Prostate gland (tissue), 2 donors: ENCODE measurements at regions not wholly inside any gene's neighbourhood (a gene's known extent, or its start where the extent isn't known, plus 50 kb on each side); places are given as distances from the start of the nearest gene placed in this dataset.
A peak's percentile ranks its signal among the peaks of the same experiment; 100 is the strongest.

Experiments used
- DNase-seq: peaks from one replicate; pipeline ENCODE4 v3.0.0-alpha.2; 2019; ENCODE audit warnings: low spot score
- H3K27ac ChIP-seq, 2 donors: fragments of 200-600 bp; sonication (generic); 2 replicates each; pipeline ENCODE4 v1.5.1; 2017 to 2019
- H3K27me3 ChIP-seq: fragments of 200-600 bp; sonication (generic); replicated peaks from 2 replicates; pipeline ENCODE4 v1.5.1; 2019; ENCODE audit not compliant: insufficient read depth
- H3K36me3 ChIP-seq, 2 donors: fragments of 200-600 bp; sonication (generic); 1 replicate in 1 of 2; 2 replicates in 1 of 2; pipeline versions ENCODE4 v1.5.1 to v1.8.1; 2017 to 2019
- H3K4me1 ChIP-seq: fragments of 200-600 bp; sonication (generic); replicated peaks from 2 replicates; pipeline ENCODE4 v1.5.1; 2019
- H3K4me3 ChIP-seq, 2 donors: fragments of 200-600 bp; sonication (generic); 2 replicates each; pipeline ENCODE4 v1.5.1; 2017 to 2019
- H3K9me3 ChIP-seq: fragments of 200-600 bp; sonication (generic); 2 replicates; pipeline ENCODE4 v1.5.1; 2017
- POLR2A ChIP-seq: fragments of 450-650 bp; IDR thresholded peaks from one replicate; pipeline ENCODE4 v1.6.1; 2016; ENCODE audit warnings: antibody characterized with exemption, mild to moderate bottlenecking
- POLR2AphosphoS5 ChIP-seq: sonication (generic); formaldehyde crosslinking; IDR thresholded peaks from one replicate; pipeline ENCODE4 v1.6.1; 2017; ENCODE audit warnings: antibody characterized with exemption
- WGBS: methylation state at CpG from one replicate; pipeline ENCODE4 v1.1.5; 2018; 5-methylcytosine and 5-hydroxymethylcytosine counted together
- intact Hi-C: fragments of 100-400 bp; cut with DNase I; formaldehyde crosslinking; loops from one replicate; pipeline ENCODE4 v1.14.2; 2022
- TF ChIP-seq, protein P1 (sequence below), 4 experiments: fragments of 200-600 bp in 2 of 4; fragments of 450-650 bp in 2 of 4; sonication (generic) in 2 of 4; IDR thresholded peaks; 1 replicate in 3 of 4; 2 replicates in 1 of 4; pipeline ENCODE4 v1.5.1; 2016 to 2019; ENCODE audit warnings: antibody characterized with exemption in 4 of 4, mild to moderate bottlenecking in 2 of 4, moderate library complexity in 2 of 4

DNA sequence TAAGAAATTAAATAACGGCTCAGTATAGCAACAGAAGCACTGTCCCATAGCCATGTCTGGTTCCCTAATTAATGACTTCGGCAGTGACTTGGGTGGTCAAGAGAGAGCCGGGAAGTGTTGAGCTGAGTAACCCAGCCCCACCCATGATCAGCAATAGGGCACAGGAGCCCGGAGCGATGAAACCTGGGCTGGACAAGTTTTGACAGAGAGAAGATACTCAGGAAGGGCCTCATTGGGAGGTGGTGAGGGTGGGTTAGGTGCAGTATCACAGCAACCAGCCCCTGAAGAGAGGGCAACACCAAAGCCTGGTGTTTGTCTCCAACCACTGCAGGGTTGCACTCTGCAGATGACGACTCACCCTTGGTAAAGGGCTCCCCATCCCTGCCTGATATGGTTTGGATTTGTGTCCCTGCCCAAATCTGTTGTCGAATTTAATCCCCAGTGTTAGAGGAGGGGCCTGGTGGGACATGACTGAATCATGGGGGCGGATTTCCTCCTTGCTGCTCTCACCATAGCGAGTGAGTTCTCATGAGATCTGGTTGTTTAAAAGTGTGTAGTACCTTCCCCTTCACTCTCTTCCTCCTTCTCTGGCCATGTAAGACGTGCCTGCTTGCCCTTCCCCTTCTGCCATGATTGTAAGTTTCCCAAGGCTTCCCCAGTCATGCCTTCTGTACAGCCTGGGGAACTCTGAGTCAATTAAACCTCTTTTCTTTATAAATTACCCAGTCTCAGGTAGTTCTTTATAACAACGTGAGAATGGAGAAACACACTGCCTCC lies 124.9 kb upstream of the MED13L start:
- intact Hi-C loops: no loop called here

DNA sequence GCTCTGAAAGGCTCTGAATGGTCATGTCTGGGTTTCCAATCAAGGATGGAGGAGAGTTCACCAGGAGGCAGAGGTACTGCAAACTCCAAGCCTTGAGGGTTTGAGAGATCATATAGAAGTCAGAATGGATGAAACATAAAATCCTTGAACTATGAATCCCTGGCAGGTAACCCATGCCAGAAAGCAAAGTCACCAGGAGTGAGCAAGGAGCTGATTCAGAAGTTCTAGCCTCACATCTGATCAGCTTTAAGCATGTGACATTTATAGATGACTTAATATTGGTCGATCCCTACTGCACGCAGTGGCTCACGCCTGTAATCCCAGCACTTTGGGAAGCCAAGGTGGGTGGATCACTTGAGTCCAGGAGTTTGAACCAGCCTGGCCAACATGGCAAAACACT lies 126.1 kb upstream of the MED13L start:
- Histone ChIP-seq H3K27ac (no peak overlapping the region), H3K9me3 (no peaks in the 10 kb centered on the region), H3K4me1 (peaks cover 7% of the 10 kb centered on the region), H3K4me3 (no peak overlapping the region), H3K27me3 (no peaks in the 10 kb centered on the region), H3K36me3 (no peaks in the 10 kb centered on the region)
- intact Hi-C loops: no loop called here
- TF ChIP-seq POLR2A: no peak
- TF ChIP-seq, protein P1, sequence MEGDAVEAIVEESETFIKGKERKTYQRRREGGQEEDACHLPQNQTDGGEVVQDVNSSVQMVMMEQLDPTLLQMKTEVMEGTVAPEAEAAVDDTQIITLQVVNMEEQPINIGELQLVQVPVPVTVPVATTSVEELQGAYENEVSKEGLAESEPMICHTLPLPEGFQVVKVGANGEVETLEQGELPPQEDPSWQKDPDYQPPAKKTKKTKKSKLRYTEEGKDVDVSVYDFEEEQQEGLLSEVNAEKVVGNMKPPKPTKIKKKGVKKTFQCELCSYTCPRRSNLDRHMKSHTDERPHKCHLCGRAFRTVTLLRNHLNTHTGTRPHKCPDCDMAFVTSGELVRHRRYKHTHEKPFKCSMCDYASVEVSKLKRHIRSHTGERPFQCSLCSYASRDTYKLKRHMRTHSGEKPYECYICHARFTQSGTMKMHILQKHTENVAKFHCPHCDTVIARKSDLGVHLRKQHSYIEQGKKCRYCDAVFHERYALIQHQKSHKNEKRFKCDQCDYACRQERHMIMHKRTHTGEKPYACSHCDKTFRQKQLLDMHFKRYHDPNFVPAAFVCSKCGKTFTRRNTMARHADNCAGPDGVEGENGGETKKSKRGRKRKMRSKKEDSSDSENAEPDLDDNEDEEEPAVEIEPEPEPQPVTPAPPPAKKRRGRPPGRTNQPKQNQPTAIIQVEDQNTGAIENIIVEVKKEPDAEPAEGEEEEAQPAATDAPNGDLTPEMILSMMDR (IDR thresholded peaks at IDR 0.05): no peak
- no peak for TF ChIP-seq POLR2AphosphoS5
- no peak for DNase-seq
- 98% methylated on average over 3 of the region's 3 CpGs for WGBS

More for the DNA sequence above, 124.9 kb upstream of the MED13L start:
- Histone ChIP-seq H3K36me3 (no peaks in the 10 kb centered on the region), H3K27me3 (no peaks in the 10 kb centered on the region), H3K9me3 (no peaks in the 10 kb centered on the region), H3K4me3 (no peak overlapping the region), H3K27ac (no peak overlapping the region), H3K4me1 (peaks cover 7% of the 10 kb centered on the region)
- TF ChIP-seq, protein P1 (IDR thresholded peaks at IDR 0.05): no peak
- TF ChIP-seq POLR2AphosphoS5: no peak
- no peak for TF ChIP-seq POLR2A
- no peak for DNase-seq
- WGBS: 73% methylated on average over 11 of the region's 11 CpGs

DNA sequence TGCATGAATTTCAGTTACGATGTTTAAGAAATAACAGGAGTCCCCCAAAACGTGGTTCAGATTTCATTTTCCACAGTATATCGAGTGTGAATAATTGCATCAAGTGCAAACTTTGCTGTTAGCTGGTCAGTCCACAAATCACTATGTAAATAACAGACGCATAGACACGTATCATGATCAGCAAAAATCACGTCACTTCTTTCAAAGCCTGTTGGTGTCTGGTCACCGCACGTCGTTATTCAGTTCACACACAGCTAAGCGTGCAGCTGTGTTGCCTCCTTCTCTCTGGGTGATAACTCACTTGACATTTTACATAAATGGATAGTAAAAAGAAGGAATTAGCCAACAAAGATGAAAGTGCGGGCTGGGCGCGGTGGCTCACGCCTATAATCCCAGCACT lies 126.8 kb upstream of the MED13L start:
- 95% methylated on average over 14 of the region's 14 CpGs for WGBS
- intact Hi-C loops: no loop called here

DNA sequence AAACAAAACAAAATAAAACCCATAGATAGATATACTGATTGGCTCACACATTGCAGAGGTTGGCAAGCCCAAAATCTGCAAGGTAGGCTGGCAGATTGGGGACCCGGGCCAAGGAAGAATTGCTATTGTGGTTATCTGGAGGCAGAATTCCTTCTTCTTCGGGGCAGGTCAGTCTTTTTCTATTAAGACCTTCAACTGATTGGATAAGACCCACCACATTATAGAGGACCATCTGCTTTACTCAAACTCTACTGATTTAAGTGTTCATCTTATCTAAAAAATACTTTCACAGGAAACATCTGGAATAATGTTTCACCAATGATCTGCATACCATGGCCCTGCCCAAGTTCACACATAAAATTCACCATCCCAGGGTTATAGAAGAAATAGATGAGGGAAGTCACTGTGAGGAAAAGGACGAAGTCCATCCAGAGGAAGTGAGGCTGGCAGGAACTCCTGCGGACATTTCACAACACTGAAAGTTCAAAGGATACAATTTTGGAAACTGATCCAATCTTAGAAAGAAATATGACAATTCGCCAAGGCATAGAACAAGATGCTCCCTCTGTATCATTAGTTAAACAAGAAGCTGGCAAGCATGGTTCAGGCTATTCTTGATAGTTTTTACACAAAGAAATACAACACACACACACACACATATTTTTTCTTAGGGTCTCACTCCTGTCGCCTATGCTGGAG lies 127.6 kb upstream of the MED13L start:
- TF ChIP-seq POLR2AphosphoS5: peak; percentile 88
- TF ChIP-seq POLR2A: no peak
- TF ChIP-seq, protein P1 (IDR thresholded peaks at IDR 0.05): no peak
- WGBS: 39% methylated on average over 6 of the region's 6 CpGs
- Histone ChIP-seq H3K27me3 (no peaks in the 10 kb centered on the region), H3K9me3 (no peaks in the 10 kb centered on the region), H3K4me1 (peaks cover 7% of the 10 kb centered on the region), H3K27ac (peak overlapping the region in 1 of 2 donors; percentile 28), H3K4me3 (no peak overlapping the region), H3K36me3 (no peaks in the 10 kb centered on the region)
- intact Hi-C loops: no loop called here
- DNase-seq: peak; percentile 55

More for the DNA sequence above, 126.8 kb upstream of the MED13L start:
- H3K27me3 ChIP-seq: no peaks in the 10 kb centered on the region
- H3K27ac ChIP-seq: no peak overlapping the region
- no peaks in the 10 kb centered on the region for H3K36me3 ChIP-seq
- peaks cover 7% of the 10 kb centered on the region for H3K4me1 ChIP-seq
- no peak for DNase-seq
- no peak overlapping the region for H3K4me3 ChIP-seq
- TF ChIP-seq, protein P1 (IDR thresholded peaks at IDR 0.05): no peak
- no peak for TF ChIP-seq POLR2A
- TF ChIP-seq POLR2AphosphoS5: no peak
- H3K9me3 ChIP-seq: no peaks in the 10 kb centered on the region
